RWPE2 (cell line): ENCODE measurements at regions not wholly inside any gene's neighbourhood (a gene's known extent, or its start where the extent isn't known, plus 50 kb on each side); places are given as distances from the start of the nearest gene placed in this dataset.

ENCODE experiments used
- ATAC-seq: fragments of 200-7000 bp; cut with Tn5 transposase; 3 replicates; pipeline ENCODE4 v1.9.1; 2021; ENCODE audit warnings: low read depth
- DNase-seq: peaks from one replicate; pipeline ENCODE4 v3.0.0-alpha.2; 2020; ENCODE audit warnings: low spot score
- H3K27ac ChIP-seq: fragments of 450-650 bp; 2 replicates; pipeline ENCODE4 v1.5.1; 2017; ENCODE audit warnings: mild to moderate bottlenecking; ENCODE audit not compliant: poor library complexity, severe bottlenecking
- H3K27me3 ChIP-seq: fragments of 250-450 bp; sonication (Bioruptor Pico); 2 replicates; pipeline ENCODE4 v1.5.1; 2021; ENCODE audit warnings: mild to moderate bottlenecking, moderate library complexity; ENCODE audit not compliant: insufficient read depth, poor library complexity, severe bottlenecking
- H3K36me3 ChIP-seq: fragments of 250-450 bp; sonication (Bioruptor Pico); 2 replicates; pipeline ENCODE4 v1.5.1; 2020; ENCODE audit warnings: low read depth, mild to moderate bottlenecking, moderate library complexity
- H3K4me1 ChIP-seq: fragments of 250-450 bp; sonication (Bioruptor Pico); 2 replicates; pipeline ENCODE4 v1.5.1; 2021; ENCODE audit warnings: mild to moderate bottlenecking, moderate library complexity; ENCODE audit not compliant: insufficient read depth, poor library complexity, severe bottlenecking
- H3K4me3 ChIP-seq: fragments of 250-450 bp; sonication (Bioruptor Pico); 2 replicates; pipeline ENCODE4 v1.5.1; 2021; ENCODE audit warnings: mild to moderate bottlenecking, moderate library complexity; ENCODE audit not compliant: severe bottlenecking
- H3K9me3 ChIP-seq: fragments of 250-450 bp; sonication (Bioruptor Pico); 2 replicates; pipeline ENCODE4 v1.5.1; 2021; ENCODE audit warnings: mild to moderate bottlenecking, moderate library complexity; ENCODE audit not compliant: severe bottlenecking
- TF ChIP-seq, protein P1 (sequence below): fragments of 450-650 bp; IDR thresholded peaks from one replicate; pipeline ENCODE4 v1.5.1; 2017; ENCODE audit warnings: mild to moderate bottlenecking, moderate library complexity; ENCODE audit not compliant: poor library complexity, severe bottlenecking

DNA sequence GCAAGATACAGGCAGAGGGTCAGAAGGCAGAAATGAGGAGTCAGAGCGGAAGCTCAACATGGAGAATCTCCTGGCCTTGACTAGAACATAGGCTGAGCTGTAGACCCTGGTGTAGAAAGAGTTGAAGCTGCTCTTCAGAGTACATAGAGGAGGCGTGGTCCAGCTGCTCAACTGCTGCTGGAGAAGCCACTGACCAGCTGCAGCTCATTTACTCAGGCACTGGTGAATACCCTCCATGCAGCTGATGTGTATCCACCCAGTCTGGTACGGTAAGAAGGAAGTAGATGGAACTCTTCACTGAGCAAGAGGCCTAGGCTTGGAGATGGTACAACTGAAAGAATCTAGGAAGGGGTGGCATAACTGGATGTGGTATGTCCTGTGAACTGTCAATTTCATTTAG lies 148.8 kb upstream of the DHRS4 start:
- Histone ChIP-seq H3K4me3 (no peak overlapping the region), H3K4me1 (no peaks in the 10 kb centered on the region), H3K27ac (no peak overlapping the region), H3K27me3 (peaks cover 9% of the 10 kb centered on the region), H3K36me3 (no peaks in the 10 kb centered on the region), H3K9me3 (no peaks in the 10 kb centered on the region)
- DNase-seq (no peak), ATAC-seq (no peak)
- TF ChIP-seq, protein P1, sequence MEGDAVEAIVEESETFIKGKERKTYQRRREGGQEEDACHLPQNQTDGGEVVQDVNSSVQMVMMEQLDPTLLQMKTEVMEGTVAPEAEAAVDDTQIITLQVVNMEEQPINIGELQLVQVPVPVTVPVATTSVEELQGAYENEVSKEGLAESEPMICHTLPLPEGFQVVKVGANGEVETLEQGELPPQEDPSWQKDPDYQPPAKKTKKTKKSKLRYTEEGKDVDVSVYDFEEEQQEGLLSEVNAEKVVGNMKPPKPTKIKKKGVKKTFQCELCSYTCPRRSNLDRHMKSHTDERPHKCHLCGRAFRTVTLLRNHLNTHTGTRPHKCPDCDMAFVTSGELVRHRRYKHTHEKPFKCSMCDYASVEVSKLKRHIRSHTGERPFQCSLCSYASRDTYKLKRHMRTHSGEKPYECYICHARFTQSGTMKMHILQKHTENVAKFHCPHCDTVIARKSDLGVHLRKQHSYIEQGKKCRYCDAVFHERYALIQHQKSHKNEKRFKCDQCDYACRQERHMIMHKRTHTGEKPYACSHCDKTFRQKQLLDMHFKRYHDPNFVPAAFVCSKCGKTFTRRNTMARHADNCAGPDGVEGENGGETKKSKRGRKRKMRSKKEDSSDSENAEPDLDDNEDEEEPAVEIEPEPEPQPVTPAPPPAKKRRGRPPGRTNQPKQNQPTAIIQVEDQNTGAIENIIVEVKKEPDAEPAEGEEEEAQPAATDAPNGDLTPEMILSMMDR = no peak

DNA sequence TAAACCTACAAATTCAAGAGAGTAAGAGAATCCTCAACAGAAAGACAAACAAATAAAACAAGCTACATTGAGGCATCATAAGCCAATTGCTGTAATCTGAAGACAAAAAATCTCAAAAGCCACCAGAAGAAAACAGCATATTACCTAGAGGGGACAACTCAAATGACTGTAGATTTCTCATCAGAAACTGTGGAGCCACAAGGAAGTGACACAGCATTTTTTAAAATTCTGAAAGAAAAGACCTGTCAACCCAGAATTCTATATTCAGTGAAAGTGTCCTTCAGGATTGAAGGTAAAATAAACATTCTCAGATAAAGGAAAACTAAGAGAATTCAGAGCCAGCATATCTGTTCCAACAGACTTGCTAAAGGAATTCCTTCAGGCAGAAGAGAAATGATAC lies 147.8 kb upstream of the DHRS4 start:
- Histone ChIP-seq H3K27ac (no peak overlapping the region), H3K9me3 (no peaks in the 10 kb centered on the region), H3K4me1 (no peaks in the 10 kb centered on the region), H3K27me3 (peaks cover 12% of the 10 kb centered on the region), H3K36me3 (no peaks in the 10 kb centered on the region), H3K4me3 (no peak overlapping the region)
- no peak for ATAC-seq
- DNase-seq = no peak
- TF ChIP-seq, protein P1 = no peak

DNA sequence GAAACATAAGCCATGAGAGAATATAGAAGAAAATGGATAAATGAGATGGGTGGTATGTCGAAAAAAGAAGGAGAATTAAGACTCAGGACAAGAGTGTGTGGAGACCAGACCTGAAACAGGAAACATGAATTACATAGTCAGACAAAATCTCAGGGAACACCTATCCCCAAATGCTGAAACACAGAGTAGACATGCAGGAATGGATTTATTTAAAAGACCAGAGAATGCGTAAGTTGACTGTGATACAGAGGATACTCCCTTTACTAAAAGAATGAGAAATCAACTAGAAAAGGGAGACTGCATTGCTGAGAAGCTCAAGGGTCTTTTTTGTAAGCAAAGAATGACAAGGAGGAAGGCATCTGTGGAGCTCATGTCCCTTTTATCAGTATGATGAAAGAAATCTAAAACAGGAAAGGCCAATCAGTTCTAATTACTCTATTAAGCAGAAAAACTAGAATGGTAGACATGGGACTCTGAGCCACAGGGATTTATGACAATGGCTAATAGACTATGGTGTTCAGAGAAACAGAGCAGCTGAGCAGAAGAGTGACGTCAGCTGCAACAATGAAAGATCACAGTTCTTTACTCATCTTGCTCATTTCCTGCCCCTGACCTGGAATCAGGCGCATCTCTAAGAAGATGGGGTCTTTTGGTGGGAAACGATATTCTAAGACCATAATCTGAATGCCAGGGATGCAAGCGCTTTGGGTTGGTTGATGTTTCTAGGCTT lies 138.9 kb upstream of the DHRS4 start:
- H3K4me1 ChIP-seq = no peaks in the 10 kb centered on the region
- DNase-seq = no peak
- H3K36me3 ChIP-seq = no peaks in the 10 kb centered on the region
- H3K9me3 ChIP-seq = no peaks in the 10 kb centered on the region
- H3K27ac ChIP-seq = no peak overlapping the region
- no peak for ATAC-seq
- H3K27me3 ChIP-seq = peaks cover 4% of the 10 kb centered on the region
- TF ChIP-seq, protein P1 = no peak
- H3K4me3 ChIP-seq = no peak overlapping the region

DNA sequence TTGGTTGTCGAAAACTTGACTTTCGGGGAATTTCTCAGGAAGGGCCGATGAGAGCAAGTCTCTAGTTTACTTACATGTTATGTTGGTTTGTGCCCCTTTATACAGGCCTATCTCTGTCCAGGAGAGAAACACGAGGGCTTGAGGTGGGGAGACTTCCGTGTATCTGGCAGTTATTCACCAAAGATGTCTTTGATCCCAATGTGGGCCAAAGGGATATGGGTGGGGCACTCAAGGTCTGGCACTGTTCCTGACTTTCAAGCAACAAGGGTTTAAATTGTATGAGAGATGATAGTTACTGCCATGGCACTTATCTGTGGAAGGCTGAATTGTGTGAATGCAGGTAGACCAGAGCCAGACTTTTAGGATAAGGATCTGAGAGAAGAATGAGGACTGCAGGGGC lies 137.2 kb upstream of the DHRS4 start:
- Histone ChIP-seq H3K27me3 (no peaks in the 10 kb centered on the region), H3K27ac (no peak overlapping the region), H3K4me1 (no peaks in the 10 kb centered on the region), H3K4me3 (no peak overlapping the region), H3K9me3 (no peaks in the 10 kb centered on the region), H3K36me3 (no peaks in the 10 kb centered on the region)
- TF ChIP-seq, protein P1 = no peak
- DNase-seq = no peak
- ATAC-seq = no peak

DNA sequence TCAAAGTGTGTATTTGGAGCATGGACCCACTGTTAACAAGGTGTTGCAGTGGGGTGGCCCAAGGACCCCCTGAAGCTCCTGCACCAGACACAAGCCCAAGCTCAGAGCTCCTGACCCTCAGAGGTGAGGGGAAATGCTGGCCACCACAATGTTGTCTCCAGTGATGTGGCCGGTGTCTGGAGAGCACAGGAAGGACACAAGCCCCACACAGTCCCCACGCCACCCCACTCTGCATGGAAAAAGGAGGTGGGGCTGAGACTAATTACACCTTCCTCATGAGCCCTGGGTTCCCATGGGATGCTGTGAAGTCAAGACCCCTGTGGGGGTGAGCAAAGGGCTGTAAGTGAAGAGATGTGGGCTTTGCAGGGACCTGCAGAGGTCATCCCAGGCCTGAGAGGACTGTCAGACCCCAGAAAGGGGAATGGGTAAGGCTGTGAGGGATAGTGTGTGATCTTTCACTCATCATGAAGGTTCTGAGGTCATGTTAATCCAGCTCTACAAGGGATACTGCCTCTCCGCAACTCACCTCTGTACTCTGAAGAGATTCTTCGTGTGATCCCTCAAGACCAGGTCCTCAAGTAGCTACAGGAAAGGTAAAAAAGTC lies 136.3 kb upstream of the DHRS4 start:
- Histone ChIP-seq H3K36me3 (no peaks in the 10 kb centered on the region), H3K27me3 (no peaks in the 10 kb centered on the region), H3K4me3 (no peak overlapping the region), H3K27ac (no peak overlapping the region), H3K9me3 (no peaks in the 10 kb centered on the region), H3K4me1 (no peaks in the 10 kb centered on the region)
- DNase-seq = no peak
- TF ChIP-seq, protein P1 = no peak
- ATAC-seq = no peak
